Naive thymus-derived CD4-positive, alpha-beta T cell (primary cell): ENCODE measurements at regions not wholly inside any gene's neighbourhood (a gene's known extent, or its start where the extent isn't known, plus 50 kb on each side); places are given as distances from the start of the nearest gene placed in this dataset.

Experiments used
- ATAC-seq: fragments of 150-1000 bp; cut with Tn5 transposase; 2 replicates; pipeline ENCODE4 v1.10.0; 2021; ENCODE audit warnings: mild to moderate bottlenecking, moderate library complexity
- CTCF ChIA-PET: fragments of 350-600 bp; sonication (Branson Sonifier 250); formaldehyde crosslinking; loops from one replicate; lab custom pipeline; 2021; ENCODE audit warnings: antibody characterized with exemption; lab: Charles Lee
- POLR2A ChIA-PET: fragments of 350-600 bp; sonication (Branson Sonifier 250); formaldehyde crosslinking; loops from one replicate; lab custom pipeline; 2021; ENCODE audit warnings: antibody characterized with exemption, inconsistent platforms; lab: Charles Lee
- DNase-seq, 9 donors: peaks; one replicate each; pipeline versions ENCODE4 v3.0.0 to v3.0.0-alpha.2; 2020 to 2022; ENCODE audit warnings: mixed read lengths in 1 of 9
- H3K27ac ChIP-seq: one replicate; pipeline ENCODE4 v1.7.0; 2013; ENCODE audit warnings: mild to moderate bottlenecking, low read depth, low read length, moderate library complexity
- H3K27me3 ChIP-seq, 2 donors: one replicate each; pipeline ENCODE4 v1.7.0; 2013; ENCODE audit warnings: low read length in 2 of 2, mild to moderate bottlenecking in 2 of 2, moderate library complexity in 2 of 2; ENCODE audit not compliant: control insufficient read depth in 2 of 2, insufficient read depth in 2 of 2
- H3K36me3 ChIP-seq, 3 experiments: 1 replicate in 2 of 3; 2 replicates in 1 of 3; pipeline ENCODE4 v1.7.0; 2013; ENCODE audit warnings: low read length in 3 of 3, mild to moderate bottlenecking in 3 of 3, moderate library complexity in 1 of 3; ENCODE audit not compliant: insufficient read depth in 3 of 3, control insufficient read depth in 2 of 3
- H3K4me1 ChIP-seq, 2 donors: one replicate each; pipeline ENCODE4 v1.7.0; 2013; ENCODE audit warnings: low read length in 2 of 2, mild to moderate bottlenecking in 2 of 2, moderate library complexity in 1 of 2; ENCODE audit not compliant: control insufficient read depth in 2 of 2, insufficient read depth in 2 of 2
- H3K4me3 ChIP-seq: 2 replicates; pipeline ENCODE4 v1.7.0; 2013; ENCODE audit warnings: mild to moderate bottlenecking, low read length
- H3K9me3 ChIP-seq, 3 experiments: 1 replicate in 2 of 3; 2 replicates in 1 of 3; pipeline ENCODE4 v1.7.0; 2013; ENCODE audit warnings: low read length in 3 of 3; ENCODE audit not compliant: control insufficient read depth in 2 of 3
- H3K27ac Mint-ChIP-seq, 9 donors: one replicate each; pipeline ENCODE4 v1.8.0; 2020 to 2022; ENCODE audit warnings: mixed read lengths in 9 of 9, mild to moderate bottlenecking in 8 of 9, moderate library complexity in 5 of 9, inconsistent platforms in 2 of 9
- H3K27me3 Mint-ChIP-seq, 5 donors: one replicate each; pipeline ENCODE4 v1.8.0; 2021 to 2022; ENCODE audit warnings: mixed read lengths in 5 of 5, mild to moderate bottlenecking in 1 of 5
- H3K36me3 Mint-ChIP-seq, 5 donors: one replicate each; pipeline ENCODE4 v1.8.0; 2020 to 2022; ENCODE audit warnings: mixed read lengths in 5 of 5, mild to moderate bottlenecking in 3 of 5, inconsistent platforms in 1 of 5
- H3K4me1 Mint-ChIP-seq, 7 donors: one replicate each; pipeline ENCODE4 v1.8.0; 2020 to 2022; ENCODE audit warnings: mixed read lengths in 7 of 7, mild to moderate bottlenecking in 3 of 7, inconsistent platforms in 1 of 7
- H3K4me3 Mint-ChIP-seq, 10 donors: one replicate each; pipeline ENCODE4 v1.8.0; 2020 to 2022; ENCODE audit warnings: mild to moderate bottlenecking in 10 of 10, mixed read lengths in 10 of 10, moderate library complexity in 6 of 10, inconsistent platforms in 2 of 10
- H3K9me3 Mint-ChIP-seq, 11 donors: one replicate each; pipeline ENCODE4 v1.8.0; 2020 to 2022; ENCODE audit warnings: mixed read lengths in 11 of 11, mild to moderate bottlenecking in 4 of 11, inconsistent platforms in 1 of 11, moderate library complexity in 1 of 11
- intact Hi-C, 2 donors: fragments of 100-400 bp; cut with micrococcal nuclease; formaldehyde crosslinking; loops; one replicate each; pipeline ENCODE4 v1.15.1; 2023

DNA sequence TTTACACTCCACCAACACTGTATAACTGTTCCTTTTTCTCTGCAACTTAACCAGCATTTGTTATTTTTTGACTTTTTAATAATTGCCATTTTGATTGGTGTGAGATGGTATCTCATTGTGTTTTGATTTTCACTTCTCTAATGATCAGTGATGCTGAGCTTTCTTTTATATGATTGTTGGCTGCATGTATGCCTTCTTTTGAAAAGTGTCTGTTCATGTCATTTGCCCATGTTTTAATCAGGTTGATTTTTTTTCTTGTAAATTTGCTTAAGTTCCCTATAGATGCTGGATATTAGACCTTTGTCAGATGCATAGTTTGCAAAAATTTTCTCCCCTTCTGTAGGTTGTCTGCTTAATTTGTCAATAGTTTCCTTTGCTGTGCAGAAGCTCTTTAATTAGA, 263.0 kb downstream of the MBNL1 start:
- H3K9me3 Mint-ChIP-seq: peaks cover 0 to 33% (median 10%) of the 10 kb centered on the region in 11 donors
- ChIA-PET CTCF (no interaction called here), POLR2A (no interaction called here)
- intact Hi-C loops: no loop called here
- no peak overlapping the region for H3K27ac Mint-ChIP-seq
- H3K27ac ChIP-seq: no peak overlapping the region
- no peaks in the 10 kb centered on the region for H3K4me1 Mint-ChIP-seq
- no peaks in the 10 kb centered on the region for H3K9me3 ChIP-seq
- no peaks in the 10 kb centered on the region for H3K4me1 ChIP-seq
- DNase-seq: no peak
- peaks cover 0 to 38% (median 4%) of the 10 kb centered on the region in 5 donors for H3K27me3 Mint-ChIP-seq
- no peak overlapping the region for H3K4me3 Mint-ChIP-seq
- H3K36me3 Mint-ChIP-seq: peaks cover 0 to 14% (median 11%) of the 10 kb centered on the region in 5 donors
- H3K36me3 ChIP-seq: no peaks in the 10 kb centered on the region
- no peak for ATAC-seq
- no peaks in the 10 kb centered on the region for H3K27me3 ChIP-seq
- H3K4me3 ChIP-seq: no peak overlapping the region

DNA sequence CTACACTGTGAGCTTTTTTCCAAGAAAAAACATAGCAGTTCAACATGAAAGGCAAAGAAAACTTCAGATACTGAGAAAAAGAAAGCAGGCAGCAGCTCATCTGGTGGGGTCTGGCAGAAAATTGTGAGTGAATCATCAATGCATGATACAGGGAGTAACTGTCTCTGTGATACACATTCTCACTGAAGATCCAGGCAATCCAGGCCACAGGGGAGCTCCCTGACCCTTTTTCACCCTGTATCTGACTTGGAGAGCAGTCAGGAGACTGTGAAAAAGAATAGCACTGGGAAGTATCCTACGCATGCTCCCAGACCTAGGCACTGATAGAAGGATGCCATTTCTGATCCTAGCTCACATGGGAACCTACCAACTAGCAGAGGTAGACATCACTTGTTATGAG, 269.8 kb downstream of the MBNL1 start:
- H3K4me3 Mint-ChIP-seq: no peak overlapping the region
- Histone ChIP-seq H3K27ac (no peak overlapping the region), H3K27me3 (no peaks in the 10 kb centered on the region), H3K4me1 (no peaks in the 10 kb centered on the region), H3K36me3 (no peaks in the 10 kb centered on the region), H3K4me3 (no peak overlapping the region), H3K9me3 (peaks cover 0 to 5% (median 0%) of the 10 kb centered on the region in 3 experiments)
- no peak overlapping the region for H3K27ac Mint-ChIP-seq
- intact Hi-C loops: no loop called here
- POLR2A ChIA-PET: no interaction called here
- H3K27me3 Mint-ChIP-seq: peaks cover 24 to 48% (median 31%) of the 10 kb centered on the region in 5 donors
- peaks cover 0 to 3% (median 0%) of the 10 kb centered on the region in 7 donors for H3K4me1 Mint-ChIP-seq
- peaks cover 0 to 17% (median 9%) of the 10 kb centered on the region in 5 donors for H3K36me3 Mint-ChIP-seq
- CTCF ChIA-PET: no interaction called here
- no peak for ATAC-seq
- peaks cover 0 to 57% (median 26%) of the 10 kb centered on the region in 11 donors for H3K9me3 Mint-ChIP-seq
- DNase-seq: no peak

DNA sequence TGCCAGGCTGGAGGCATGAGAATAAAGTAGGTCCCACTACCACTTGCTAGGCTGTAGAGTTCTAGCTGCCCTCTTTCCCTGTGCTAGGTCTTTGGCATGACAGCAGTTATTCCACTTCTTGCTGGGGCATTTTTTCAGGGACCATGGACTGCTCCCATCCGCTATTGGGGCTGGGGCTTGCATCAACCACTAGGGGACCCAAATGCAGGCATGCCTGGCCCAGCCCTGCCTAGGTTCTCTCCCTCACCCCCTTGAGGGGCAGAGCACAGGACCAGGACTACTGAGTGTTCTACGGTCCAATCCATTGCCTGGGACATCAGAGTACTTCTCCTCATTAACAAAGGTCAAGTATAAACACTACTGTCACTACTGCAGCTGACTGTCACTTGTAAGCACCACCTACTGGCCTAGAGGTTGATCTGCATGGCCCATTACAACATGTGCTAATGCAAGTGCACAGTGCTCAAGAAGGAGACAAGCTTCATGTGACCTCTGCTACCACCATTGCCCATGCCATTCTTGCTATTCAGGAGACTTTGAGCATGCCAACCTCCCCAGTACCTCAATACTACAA, 270.5 kb downstream of the MBNL1 start:
- CTCF ChIA-PET: no interaction called here
- H3K27ac Mint-ChIP-seq: no peak overlapping the region
- DNase-seq: no peak
- no peak overlapping the region for H3K4me3 Mint-ChIP-seq
- no peak for ATAC-seq
- Histone ChIP-seq H3K4me3 (no peak overlapping the region), H3K4me1 (no peaks in the 10 kb centered on the region), H3K9me3 (peaks cover 0 to 5% (median 0%) of the 10 kb centered on the region in 3 experiments), H3K27me3 (no peaks in the 10 kb centered on the region), H3K36me3 (no peaks in the 10 kb centered on the region), H3K27ac (no peak overlapping the region)
- POLR2A ChIA-PET: no interaction called here
- H3K27me3 Mint-ChIP-seq: peaks cover 24 to 54% (median 31%) of the 10 kb centered on the region in 5 donors
- intact Hi-C loops: no loop called here
- peaks cover 0 to 65% (median 29%) of the 10 kb centered on the region in 11 donors for H3K9me3 Mint-ChIP-seq
- peaks cover 0 to 17% (median 9%) of the 10 kb centered on the region in 5 donors for H3K36me3 Mint-ChIP-seq
- peaks cover 0 to 3% (median 0%) of the 10 kb centered on the region in 7 donors for H3K4me1 Mint-ChIP-seq

DNA sequence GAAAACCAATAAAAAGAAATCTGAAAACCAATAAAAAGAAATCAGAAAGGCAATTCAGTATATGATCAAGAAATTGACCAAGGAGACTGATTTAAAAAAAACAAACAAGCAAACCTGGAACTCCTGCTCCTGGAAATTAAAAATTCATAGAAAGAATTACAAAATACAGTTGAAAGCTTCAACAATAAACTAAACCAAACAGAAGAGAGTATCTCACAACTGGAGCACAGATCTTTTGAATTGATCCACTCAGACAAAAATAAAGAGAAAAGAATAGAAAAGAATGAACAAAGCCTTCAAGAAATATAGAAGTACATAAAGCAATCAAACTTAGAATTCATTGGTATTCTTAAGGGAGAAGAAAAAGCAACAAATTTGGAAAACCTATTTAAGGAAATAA, 271.4 kb downstream of the MBNL1 start:
- CTCF ChIA-PET: no interaction called here
- Histone ChIP-seq H3K4me3 (no peak overlapping the region), H3K27me3 (no peaks in the 10 kb centered on the region), H3K36me3 (no peaks in the 10 kb centered on the region), H3K9me3 (peaks cover 0 to 5% (median 0%) of the 10 kb centered on the region in 3 experiments), H3K4me1 (no peaks in the 10 kb centered on the region), H3K27ac (no peak overlapping the region)
- POLR2A ChIA-PET: no interaction called here
- Mint-ChIP-seq H3K4me1 (peaks cover 0 to 3% (median 0%) of the 10 kb centered on the region in 7 donors), H3K9me3 (peaks cover 0 to 66% (median 27%) of the 10 kb centered on the region in 11 donors), H3K27ac (no peak overlapping the region), H3K27me3 (peaks cover 24 to 60% (median 35%) of the 10 kb centered on the region in 5 donors), H3K36me3 (peaks cover 0 to 17% (median 9%) of the 10 kb centered on the region in 5 donors), H3K4me3 (no peak overlapping the region)
- DNase-seq (no peak), ATAC-seq (no peak)
- intact Hi-C loops: no loop called here

DNA sequence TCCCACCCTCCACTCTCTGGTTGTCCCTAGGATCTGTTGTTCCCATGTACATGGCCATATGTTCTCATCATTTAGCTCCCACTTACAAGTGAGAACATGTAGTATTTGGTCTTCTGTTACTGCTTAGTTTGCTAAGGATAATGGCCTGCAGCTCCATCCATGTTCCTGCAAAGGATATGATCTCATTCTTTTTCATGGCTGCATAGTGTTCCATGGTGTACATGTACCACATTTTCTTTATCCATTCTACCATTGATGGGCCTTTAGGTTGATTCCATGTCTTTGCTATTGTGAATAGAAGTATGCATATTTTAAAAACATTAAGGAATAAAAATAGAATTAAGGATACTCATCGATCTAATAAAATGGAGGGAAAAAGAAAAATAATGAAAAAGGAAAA, 278.4 kb downstream of the MBNL1 start:
- Mint-ChIP-seq H3K4me1 (peaks cover 0 to 1% (median 0%) of the 10 kb centered on the region in 7 donors), H3K36me3 (no peaks in the 10 kb centered on the region), H3K9me3 (peaks cover 0 to 30% (median 9%) of the 10 kb centered on the region in 11 donors), H3K4me3 (no peak overlapping the region), H3K27me3 (peaks cover 13 to 30% (median 25%) of the 10 kb centered on the region in 5 donors), H3K27ac (no peak overlapping the region)
- intact Hi-C loops: no loop called here
- ATAC-seq: no peak
- no peaks in the 10 kb centered on the region for H3K36me3 ChIP-seq
- ChIA-PET POLR2A (no interaction called here), CTCF (no interaction called here)
- no peaks in the 10 kb centered on the region for H3K27me3 ChIP-seq
- no peak overlapping the region for H3K27ac ChIP-seq
- H3K4me3 ChIP-seq: no peak overlapping the region
- H3K4me1 ChIP-seq: no peaks in the 10 kb centered on the region
- no peaks in the 10 kb centered on the region for H3K9me3 ChIP-seq
- no peak for DNase-seq

DNA sequence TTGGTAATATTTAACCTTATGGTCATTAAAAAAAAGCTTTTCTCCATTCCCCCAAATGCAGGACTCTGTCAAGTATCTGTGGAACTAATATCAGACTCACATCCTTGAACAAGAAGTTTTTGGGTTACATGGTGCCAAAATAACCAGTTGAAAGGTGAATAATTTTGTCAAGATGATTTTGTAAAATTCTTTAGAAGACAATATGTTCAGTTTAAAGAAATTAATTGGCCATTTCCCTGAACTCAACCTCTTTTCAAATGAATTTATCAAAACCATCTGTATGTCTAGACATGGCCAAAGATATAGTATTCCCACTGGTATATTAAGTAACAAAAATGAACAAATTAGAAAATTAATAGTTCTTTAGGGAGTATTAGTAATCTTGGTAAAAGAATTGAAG, 280.5 kb downstream of the MBNL1 start:
- Mint-ChIP-seq H3K4me3 (no peak overlapping the region), H3K9me3 (peaks cover 0 to 11% (median 3%) of the 10 kb centered on the region in 11 donors), H3K27me3 (peaks cover 5 to 22% (median 6%) of the 10 kb centered on the region in 5 donors), H3K36me3 (no peaks in the 10 kb centered on the region), H3K27ac (no peak overlapping the region), H3K4me1 (peaks cover 0 to 1% (median 0%) of the 10 kb centered on the region in 7 donors)
- ATAC-seq (no peak), DNase-seq (no peak)
- H3K27ac ChIP-seq: no peak overlapping the region
- POLR2A ChIA-PET: no interaction called here
- intact Hi-C loops: no loop called here
- no peaks in the 10 kb centered on the region for H3K4me1 ChIP-seq
- no peak overlapping the region for H3K4me3 ChIP-seq
- CTCF ChIA-PET: no interaction called here
- no peaks in the 10 kb centered on the region for H3K36me3 ChIP-seq
- no peaks in the 10 kb centered on the region for H3K27me3 ChIP-seq
- no peaks in the 10 kb centered on the region for H3K9me3 ChIP-seq

DNA sequence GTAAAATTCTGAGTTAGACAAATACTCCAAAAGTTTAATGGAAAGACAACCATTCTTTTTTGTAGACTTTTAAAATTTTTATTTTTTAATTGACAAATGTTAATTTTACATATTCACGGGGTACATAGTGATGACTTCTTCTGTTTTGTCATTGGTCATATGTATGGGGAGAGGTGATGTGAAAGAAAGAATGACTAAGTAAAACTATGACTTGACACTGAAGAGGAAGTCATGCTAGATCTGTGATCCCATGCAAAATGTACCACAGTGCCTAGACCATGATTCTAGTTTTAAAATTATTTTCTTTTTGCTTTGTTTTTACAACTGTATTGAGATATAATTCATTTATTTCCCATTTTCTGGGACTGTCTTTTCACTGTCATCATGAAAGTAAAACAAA, 281.6 kb downstream of the MBNL1 start:
- no peaks in the 10 kb centered on the region for H3K36me3 Mint-ChIP-seq
- no peak for DNase-seq
- peaks cover 0 to 19% (median 5%) of the 10 kb centered on the region in 5 donors for H3K27me3 Mint-ChIP-seq
- Histone ChIP-seq H3K27me3 (no peaks in the 10 kb centered on the region), H3K36me3 (no peaks in the 10 kb centered on the region), H3K27ac (no peak overlapping the region), H3K4me1 (no peaks in the 10 kb centered on the region), H3K9me3 (no peaks in the 10 kb centered on the region), H3K4me3 (no peak overlapping the region)
- H3K9me3 Mint-ChIP-seq: peaks cover 0 to 5% (median 0%) of the 10 kb centered on the region in 11 donors
- no peak for ATAC-seq
- ChIA-PET POLR2A (no interaction called here), CTCF (no interaction called here)
- peaks cover 0 to 1% (median 0%) of the 10 kb centered on the region in 7 donors for H3K4me1 Mint-ChIP-seq
- H3K27ac Mint-ChIP-seq: no peak overlapping the region
- intact Hi-C loops: no loop called here
- no peak overlapping the region for H3K4me3 Mint-ChIP-seq
